IMR-90 (cell line): ENCODE measurements at regions not wholly inside any gene's neighbourhood (a gene's known extent, or its start where the extent isn't known, plus 50 kb on each side); places are given as distances from the start of the nearest gene placed in this dataset.

Experiments
- ATAC-seq: fragments of 200-7000 bp; cut with Tn5 transposase; 2 replicates; pipeline ENCODE4 v1.9.1; 2020; ENCODE audit warnings: low read depth, mild to moderate bottlenecking, moderate library complexity
- BruUV-seq: library from RNA; stranded (reverse); fragments of 400-500 nt; replicated peaks from 2 replicates; lab custom pipeline; 2021; lab: Mats Ljungman, UMichigan
- CTCF ChIA-PET: fragments of 300-600 bp; formaldehyde crosslinking; extraction: SDS; loops from one replicate; lab custom pipeline; 2021; ENCODE audit warnings: antibody characterized with exemption; lab: Yijun Ruan, JAX
- POLR2A ChIA-PET: fragments of 300-600 bp; sonication (Branson Sonifier 250); formaldehyde crosslinking; loops from one replicate; lab custom pipeline; 2022; ENCODE audit warnings: antibody characterized with exemption; ENCODE audit not compliant: unreplicated experiment; lab: Charles Lee
- DNase-seq: peaks from one replicate; pipeline ENCODE4 v3.0.0; 2013
- H2AFZ ChIP-seq: replicated peaks from 2 replicates; pipeline ENCODE3; 2013; ENCODE audit warnings: low read length, mild to moderate bottlenecking; ENCODE audit not compliant: poor library complexity
- H2AK5ac ChIP-seq: 2 replicates; pipeline ENCODE4 v1.6.1; 2013; ENCODE audit warnings: low read depth, low read length, inconsistent platforms
- H2AK9ac ChIP-seq: replicated peaks from 2 replicates; pipeline ENCODE3; 2013; ENCODE audit warnings: mild to moderate bottlenecking, low read depth, low read length, moderate library complexity; ENCODE audit not compliant: poor library complexity
- H2BK120ac ChIP-seq: 2 replicates; pipeline ENCODE4 v1.6.1; 2013; ENCODE audit warnings: low read depth, low read length, inconsistent platforms
- H2BK15ac ChIP-seq: 3 replicates; pipeline ENCODE4 v1.6.1; 2013; ENCODE audit warnings: low read depth, low read length, inconsistent platforms
- H2BK20ac ChIP-seq: 2 replicates; pipeline ENCODE4 v1.6.1; 2013; ENCODE audit warnings: low read depth, mild to moderate bottlenecking, inconsistent platforms, low read length, moderate library complexity
- H2BK5ac ChIP-seq: 2 replicates; pipeline ENCODE4 v1.6.1; 2013; ENCODE audit warnings: mild to moderate bottlenecking, low read depth, low read length, inconsistent platforms; ENCODE audit not compliant: poor library complexity, severe bottlenecking
- H3K14ac ChIP-seq: replicated peaks from 2 replicates; pipeline ENCODE4 v1.6.1; 2013; ENCODE audit warnings: low read depth, low read length, inconsistent platforms
- H3K18ac ChIP-seq: 2 replicates; pipeline ENCODE4 v1.6.1; 2013; ENCODE audit warnings: low read depth, low read length, control low read depth
- H3K23ac ChIP-seq: 2 replicates; pipeline ENCODE4 v1.6.1; 2013; ENCODE audit warnings: low read depth, low read length, inconsistent platforms
- H3K27ac ChIP-seq: 2 replicates; pipeline ENCODE4 v1.5.1; 2013; ENCODE audit warnings: mild to moderate bottlenecking, control low read depth, low read length; ENCODE audit not compliant: insufficient read depth
- H3K27me3 ChIP-seq: 2 replicates; pipeline ENCODE4 v1.6.1; 2013; ENCODE audit warnings: low read length; ENCODE audit not compliant: control insufficient read depth, insufficient read depth
- H3K36me3 ChIP-seq: 2 replicates; pipeline ENCODE4 v1.6.1; 2013; ENCODE audit warnings: low read length, mixed read lengths; ENCODE audit not compliant: control insufficient read depth, insufficient read depth
- H3K4ac ChIP-seq: 2 replicates; pipeline ENCODE4 v1.6.1; 2013; ENCODE audit warnings: low read depth, low read length, inconsistent platforms
- H3K4me1 ChIP-seq: 2 replicates; pipeline ENCODE4 v1.6.1; 2013; ENCODE audit warnings: low read length, mixed read lengths; ENCODE audit not compliant: control insufficient read depth, insufficient read depth
- H3K4me2 ChIP-seq: 2 replicates; pipeline ENCODE4 v1.6.1; 2013; ENCODE audit warnings: low read depth, mild to moderate bottlenecking, control low read depth, low read length, moderate library complexity
- H3K4me3 ChIP-seq: 2 replicates; pipeline ENCODE4 v1.5.1; 2013; ENCODE audit warnings: low read depth, mild to moderate bottlenecking, control low read depth, low read length, moderate library complexity; ENCODE audit not compliant: insufficient read depth
- H3K56ac ChIP-seq: 2 replicates; pipeline ENCODE4 v1.6.1; 2013; ENCODE audit warnings: low read length, inconsistent platforms; ENCODE audit not compliant: insufficient read depth; ENCODE audit errors: extremely low read depth
- H3K79me1 ChIP-seq, 2 experiments: 2 replicates each; pipeline ENCODE4 v1.6.1; 2013; ENCODE audit warnings: low read length in 2 of 2, inconsistent platforms in 1 of 2, low read depth in 1 of 2
- H3K9ac ChIP-seq: 2 replicates; pipeline ENCODE4 v1.6.1; 2013; ENCODE audit warnings: low read depth, low read length, control low read depth
- H3K9me1 ChIP-seq: 2 replicates; pipeline ENCODE4 v1.6.1; 2013; ENCODE audit warnings: low read length, inconsistent platforms; ENCODE audit not compliant: insufficient read depth
- H3K9me3 ChIP-seq: 2 replicates; pipeline ENCODE4 v1.6.1; 2013; ENCODE audit warnings: low read length; ENCODE audit not compliant: control insufficient read depth, insufficient read depth
- H4K20me1 ChIP-seq: 2 replicates; pipeline ENCODE4 v1.6.1; 2013; ENCODE audit warnings: low read length, inconsistent platforms; ENCODE audit not compliant: insufficient read depth
- H4K5ac ChIP-seq: 2 replicates; pipeline ENCODE4 v1.6.1; 2013; ENCODE audit warnings: mild to moderate bottlenecking, low read depth, low read length, control low read depth
- H4K8ac ChIP-seq, 2 experiments: 2 replicates each; pipeline ENCODE4 v1.6.1; 2013; ENCODE audit warnings: low read depth in 2 of 2, low read length in 2 of 2, control low read depth in 1 of 2, inconsistent platforms in 1 of 2
- H4K91ac ChIP-seq: 2 replicates; pipeline ENCODE4 v1.6.1; 2013; ENCODE audit warnings: low read depth, low read length, inconsistent platforms; ENCODE audit not compliant: insufficient read depth
- BHLHE40 ChIP-seq: fragments of 150-350 bp; IDR thresholded peaks from 2 replicates; pipeline ENCODE4 v1.6.1; 2016; ENCODE audit warnings: mild to moderate bottlenecking, low read depth, low read length
- CEBPB ChIP-seq: IDR thresholded peaks from 2 replicates; pipeline ENCODE4 v1.6.1; 2012; ENCODE audit warnings: low read depth, low read length, improper control_type of control experiment
- CHD1 ChIP-seq: IDR thresholded peaks from 2 replicates; pipeline ENCODE4 v1.6.1; 2012; ENCODE audit warnings: low read depth, low read length, improper control_type of control experiment
- FOS ChIP-seq: fragments of 150-350 bp; IDR thresholded peaks from 2 replicates; pipeline ENCODE4 v1.6.1; 2016; ENCODE audit warnings: low read depth, low read length
- MAFK ChIP-seq: IDR thresholded peaks from 2 replicates; pipeline ENCODE4 v1.6.1; 2012; ENCODE audit warnings: low read depth, low read length, improper control_type of control experiment
- MAZ ChIP-seq: IDR thresholded peaks from 2 replicates; pipeline ENCODE4 v1.6.1; 2012; ENCODE audit warnings: low read depth, mild to moderate bottlenecking, low read length, improper control_type of control experiment, moderate library complexity, borderline replicate concordance
- MXI1 ChIP-seq: IDR thresholded peaks from 2 replicates; pipeline ENCODE4 v1.6.1; 2012; ENCODE audit warnings: low read depth, mild to moderate bottlenecking, low read length, moderate library complexity, borderline replicate concordance
- NFE2L2 ChIP-seq: fragments of 150-350 bp; IDR thresholded peaks from 2 replicates; pipeline ENCODE4 v1.6.1; 2016; ENCODE audit warnings: low read depth, mild to moderate bottlenecking, low read length
- POLR2A ChIP-seq: IDR thresholded peaks from 2 replicates; pipeline ENCODE4 v1.6.1; 2012; ENCODE audit warnings: mild to moderate bottlenecking, low read depth, low read length
- RAD21 ChIP-seq: IDR thresholded peaks from 2 replicates; pipeline ENCODE4 v1.6.1; 2012; ENCODE audit warnings: low read length, improper control_type of control experiment
- RCOR1 ChIP-seq: IDR thresholded peaks from 2 replicates; pipeline ENCODE4 v1.6.1; 2012; ENCODE audit warnings: mild to moderate bottlenecking, low read length, improper control_type of control experiment; ENCODE audit not compliant: insufficient replicate concordance
- RFX5 ChIP-seq: IDR thresholded peaks from 2 replicates; pipeline ENCODE4 v1.8.0; 2012; ENCODE audit warnings: low read depth, mild to moderate bottlenecking, low read length, moderate library complexity
- SMC3 ChIP-seq: fragments of 150-350 bp; IDR thresholded peaks from 2 replicates; pipeline ENCODE4 v1.6.1; 2016; ENCODE audit warnings: low read depth, mild to moderate bottlenecking, antibody characterized with exemption, low read length, moderate library complexity
- WGBS, 2 experiments: methylation state at CpG; one replicate each; pipeline versions ENCODE4 v1.1.5 to v1.1.7; 2013; ENCODE audit warnings: missing lambda C conversion rate in 2 of 2; ENCODE audit not compliant: insufficient read length in 1 of 2; ENCODE audit errors: extremely low coverage in 2 of 2; 5-methylcytosine and 5-hydroxymethylcytosine counted together
- dilution Hi-C: fragments of 300-500 bp; cut with HindIII; formaldehyde crosslinking; loops from one replicate; pipeline ENCODE4 v1.14.3; 2018; ENCODE audit warnings: low sequenced_read_pairs; ENCODE audit not compliant: unreplicated experiment
- in situ Hi-C: fragments of 300-500 bp; cut with MboI; formaldehyde crosslinking; loops from 3 replicates; pipeline ENCODE4 v1.14.3; 2019; ENCODE audit warnings: low sequenced_read_pairs, inconsistent platforms, mixed read lengths
- intact Hi-C: fragments of 100-400 bp; cut with micrococcal nuclease; formaldehyde crosslinking; loops from 2 replicates; pipeline ENCODE4 v1.10.0; 2022
- TF ChIP-seq, protein P1 (sequence below): fragments of 150-350 bp; IDR thresholded peaks from 2 replicates; pipeline ENCODE4 v1.6.1; 2017; ENCODE audit warnings: mild to moderate bottlenecking, antibody characterized with exemption, low read length, low read depth
- TF ChIP-seq, protein P2 (sequence below): fragments of 150-350 bp; IDR thresholded peaks from 2 replicates; pipeline ENCODE4 v1.6.1; 2016; ENCODE audit warnings: low read depth, mild to moderate bottlenecking, low read length, moderate library complexity, borderline replicate concordance
- TF ChIP-seq, protein P3 (sequence below): conservative IDR thresholded peaks from 2 replicates; pipeline ENCODE4 v1.5.1; 2012; ENCODE audit warnings: mild to moderate bottlenecking, low read depth, low read length, improper control_type of control experiment

DNA sequence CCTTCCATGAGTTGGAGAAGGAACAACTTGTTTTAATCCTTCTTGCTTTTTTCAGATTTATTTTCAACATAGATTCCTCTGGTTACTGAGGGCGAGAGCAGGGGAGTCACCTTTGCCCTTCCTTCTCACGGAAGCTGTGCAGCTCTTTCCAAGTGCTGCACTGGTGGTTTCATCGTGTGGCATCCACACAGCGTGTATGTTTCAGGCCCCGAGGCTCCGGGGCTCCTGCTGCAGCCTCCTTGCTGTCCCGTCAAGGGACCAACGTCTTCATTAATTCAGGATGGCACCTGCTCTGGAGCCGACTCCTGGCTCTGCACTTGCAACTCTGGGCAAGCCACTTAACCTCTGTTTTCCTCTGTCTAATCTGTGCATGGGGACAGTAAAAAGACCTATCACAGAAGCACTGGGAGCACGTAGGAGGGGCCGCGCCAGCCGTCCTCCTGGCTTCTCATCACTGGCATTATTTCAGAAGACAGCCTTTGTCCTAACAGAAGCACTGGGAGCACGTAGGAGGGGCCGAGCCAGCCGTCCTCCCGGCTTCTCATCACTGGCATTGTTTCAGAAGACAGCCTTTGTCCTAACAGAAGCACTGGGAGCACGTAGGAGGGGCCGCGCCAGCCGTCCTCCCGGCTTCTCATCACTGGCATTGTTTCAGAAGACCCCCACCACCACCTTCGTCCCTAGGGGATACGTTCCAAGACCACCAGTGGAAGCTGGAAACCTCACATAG, 117.8 kb upstream of the NKX1-1 start:
- H2BK5ac ChIP-seq, result no peak overlapping the region
- no peaks in the 10 kb centered on the region for H4K20me1 ChIP-seq
- dilution Hi-C loops (no loop called here), intact Hi-C loops (no loop called here), in situ Hi-C loops (no loop called here)
- 66% methylated on average over 5 of the region's 24 CpGs; no CpG with 5 or more reads in 1 of the 2 experiments for WGBS, 2 experiments
- no peak overlapping the region for H2AFZ ChIP-seq
- H3K56ac ChIP-seq, result no peak overlapping the region
- no peak overlapping the region for H2AK9ac ChIP-seq
- H4K5ac ChIP-seq, result no peak overlapping the region
- H3K9me1 ChIP-seq, result no peaks in the 10 kb centered on the region
- H4K8ac ChIP-seq, result no peak overlapping the region
- no TSS peak for BruUV-seq
- H2BK120ac ChIP-seq, result no peak overlapping the region
- H3K79me1 ChIP-seq, result no peaks in the 10 kb centered on the region
- no peak overlapping the region for H3K4me2 ChIP-seq
- no peak overlapping the region for H2BK15ac ChIP-seq
- H3K36me3 ChIP-seq, result no peaks in the 10 kb centered on the region
- peaks cover 56% of the 10 kb centered on the region for H3K27me3 ChIP-seq
- DNase-seq, result no peak
- no peak overlapping the region for H3K27ac ChIP-seq
- no peak overlapping the region for H3K4ac ChIP-seq
- no peak for ATAC-seq
- H3K4me3 ChIP-seq, result no peak overlapping the region
- peaks cover 5% of the 10 kb centered on the region; the same call in 1 of the 2 replicates for H3K9me3 ChIP-seq
- ChIA-PET POLR2A (no interaction called here), CTCF (interaction anchor here (0.6 kb wide), 1 partner anchor 351 kb away, joined by 3 read pairs; no protein-coding TSS in a partner anchor)
- H3K14ac ChIP-seq, result no peak overlapping the region
- no peak overlapping the region for H4K91ac ChIP-seq
- no peak overlapping the region for H2AK5ac ChIP-seq
- no peak overlapping the region for H3K23ac ChIP-seq
- no peak overlapping the region for H3K9ac ChIP-seq
- H2BK20ac ChIP-seq, result no peak overlapping the region
- TF ChIP-seq POLR2A (no peak), CEBPB (no peak), RCOR1 (no peak), RFX5 (no peak), SMC3 (no peak), NFE2L2 (no peak), CHD1 (no peak), MXI1 (no peak), RAD21 (no peak), BHLHE40 (no peak), FOS (no peak), MAZ (no peak), MAFK (no peak)
- TF ChIP-seq, protein P1, sequence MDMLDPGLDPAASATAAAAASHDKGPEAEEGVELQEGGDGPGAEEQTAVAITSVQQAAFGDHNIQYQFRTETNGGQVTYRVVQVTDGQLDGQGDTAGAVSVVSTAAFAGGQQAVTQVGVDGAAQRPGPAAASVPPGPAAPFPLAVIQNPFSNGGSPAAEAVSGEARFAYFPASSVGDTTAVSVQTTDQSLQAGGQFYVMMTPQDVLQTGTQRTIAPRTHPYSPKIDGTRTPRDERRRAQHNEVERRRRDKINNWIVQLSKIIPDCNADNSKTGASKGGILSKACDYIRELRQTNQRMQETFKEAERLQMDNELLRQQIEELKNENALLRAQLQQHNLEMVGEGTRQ, result no peak
- TF ChIP-seq, protein P2, sequence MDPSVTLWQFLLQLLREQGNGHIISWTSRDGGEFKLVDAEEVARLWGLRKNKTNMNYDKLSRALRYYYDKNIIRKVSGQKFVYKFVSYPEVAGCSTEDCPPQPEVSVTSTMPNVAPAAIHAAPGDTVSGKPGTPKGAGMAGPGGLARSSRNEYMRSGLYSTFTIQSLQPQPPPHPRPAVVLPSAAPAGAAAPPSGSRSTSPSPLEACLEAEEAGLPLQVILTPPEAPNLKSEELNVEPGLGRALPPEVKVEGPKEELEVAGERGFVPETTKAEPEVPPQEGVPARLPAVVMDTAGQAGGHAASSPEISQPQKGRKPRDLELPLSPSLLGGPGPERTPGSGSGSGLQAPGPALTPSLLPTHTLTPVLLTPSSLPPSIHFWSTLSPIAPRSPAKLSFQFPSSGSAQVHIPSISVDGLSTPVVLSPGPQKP, result no peak
- TF ChIP-seq, protein P3, sequence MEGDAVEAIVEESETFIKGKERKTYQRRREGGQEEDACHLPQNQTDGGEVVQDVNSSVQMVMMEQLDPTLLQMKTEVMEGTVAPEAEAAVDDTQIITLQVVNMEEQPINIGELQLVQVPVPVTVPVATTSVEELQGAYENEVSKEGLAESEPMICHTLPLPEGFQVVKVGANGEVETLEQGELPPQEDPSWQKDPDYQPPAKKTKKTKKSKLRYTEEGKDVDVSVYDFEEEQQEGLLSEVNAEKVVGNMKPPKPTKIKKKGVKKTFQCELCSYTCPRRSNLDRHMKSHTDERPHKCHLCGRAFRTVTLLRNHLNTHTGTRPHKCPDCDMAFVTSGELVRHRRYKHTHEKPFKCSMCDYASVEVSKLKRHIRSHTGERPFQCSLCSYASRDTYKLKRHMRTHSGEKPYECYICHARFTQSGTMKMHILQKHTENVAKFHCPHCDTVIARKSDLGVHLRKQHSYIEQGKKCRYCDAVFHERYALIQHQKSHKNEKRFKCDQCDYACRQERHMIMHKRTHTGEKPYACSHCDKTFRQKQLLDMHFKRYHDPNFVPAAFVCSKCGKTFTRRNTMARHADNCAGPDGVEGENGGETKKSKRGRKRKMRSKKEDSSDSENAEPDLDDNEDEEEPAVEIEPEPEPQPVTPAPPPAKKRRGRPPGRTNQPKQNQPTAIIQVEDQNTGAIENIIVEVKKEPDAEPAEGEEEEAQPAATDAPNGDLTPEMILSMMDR, result no peak
- no peaks in the 10 kb centered on the region for H3K4me1 ChIP-seq
- no peak overlapping the region for H3K18ac ChIP-seq
